Neural progenitor cell (in vitro differentiated cells): ENCODE measurements at regions not wholly inside any gene's neighbourhood (a gene's known extent, or its start where the extent isn't known, plus 50 kb on each side); places are given as distances from the start of the nearest gene placed in this dataset.
A peak's percentile ranks its signal among the peaks of the same experiment; 100 is the strongest.

ENCODE experiments used
- DNase-seq: peaks from one replicate; pipeline ENCODE4 v3.0.0-alpha.2; 2016; ENCODE audit warnings: low spot score
- H2AFZ ChIP-seq: fragments of 200-600 bp; sonication (generic); replicated peaks from 2 replicates; pipeline ENCODE4 v1.6.1; 2016; ENCODE audit warnings: antibody characterized with exemption
- H3F3A ChIP-seq: fragments of 200-600 bp; sonication (generic); 2 replicates; pipeline ENCODE4 v1.6.1; 2016; ENCODE audit warnings: antibody characterized with exemption, low read depth
- H3K27ac ChIP-seq: fragments of 200-600 bp; sonication (generic); 2 replicates; pipeline ENCODE4 v1.5.1; 2016; ENCODE audit warnings: mild to moderate bottlenecking
- H3K27me3 ChIP-seq: fragments of 200-600 bp; sonication (generic); 2 replicates; pipeline ENCODE4 v1.6.1; 2016; ENCODE audit warnings: mild to moderate bottlenecking, moderate library complexity
- H3K36me3 ChIP-seq: fragments of 200-600 bp; sonication (generic); 2 replicates; pipeline ENCODE4 v1.5.1; 2016
- H3K4me1 ChIP-seq: fragments of 200-600 bp; sonication (generic); 2 replicates; pipeline ENCODE4 v1.6.1; 2016; ENCODE audit warnings: mixed run types
- H3K4me2 ChIP-seq: fragments of 200-600 bp; sonication (generic); 2 replicates; pipeline ENCODE4 v1.6.1; 2016
- H3K4me3 ChIP-seq: fragments of 200-600 bp; sonication (generic); 2 replicates; pipeline ENCODE4 v1.5.1; 2016
- H3K79me2 ChIP-seq: fragments of 200-600 bp; sonication (generic); 2 replicates; pipeline ENCODE4 v1.6.1; 2016; ENCODE audit warnings: low read depth
- H3K9ac ChIP-seq: fragments of 200-600 bp; sonication (generic); 2 replicates; pipeline ENCODE4 v1.6.1; 2016
- H3K9me3 ChIP-seq: fragments of 200-600 bp; sonication (generic); 2 replicates; pipeline ENCODE4 v1.5.1; 2016; ENCODE audit warnings: low read depth
- H4K20me1 ChIP-seq: fragments of 200-600 bp; sonication (generic); 2 replicates; pipeline ENCODE4 v1.6.1; 2016; ENCODE audit warnings: low read depth
- H3K27ac Mint-ChIP-seq: 3 replicates; pipeline ENCODE4 v1.8.0; 2021; ENCODE audit warnings: mixed read lengths
- H3K27me3 Mint-ChIP-seq: 2 replicates; pipeline ENCODE4 v1.8.0; 2022; ENCODE audit warnings: low read depth, mild to moderate bottlenecking, inconsistent platforms, moderate library complexity, mixed read lengths; ENCODE audit not compliant: insufficient read depth
- H3K36me3 Mint-ChIP-seq: 3 replicates; pipeline ENCODE4 v1.8.0; 2021; ENCODE audit warnings: mixed read lengths
- H3K4me1 Mint-ChIP-seq: 3 replicates; pipeline ENCODE4 v1.8.0; 2021; ENCODE audit warnings: mixed read lengths
- H3K4me3 Mint-ChIP-seq: 3 replicates; pipeline ENCODE4 v1.8.0; 2021; ENCODE audit warnings: mild to moderate bottlenecking, moderate library complexity, mixed read lengths
- H3K9me3 Mint-ChIP-seq: 3 replicates; pipeline ENCODE4 v1.8.0; 2020; ENCODE audit warnings: mixed read lengths
- CTCF ChIP-seq: fragments of 200-600 bp; sonication (generic); IDR thresholded peaks from 2 replicates; pipeline ENCODE4 v1.5.1; 2017; ENCODE audit warnings: antibody characterized with exemption, mild to moderate bottlenecking
- EZH2 ChIP-seq: fragments of 200-600 bp; sonication (generic); IDR thresholded peaks from 2 replicates; pipeline ENCODE4 v1.6.1; 2017; ENCODE audit warnings: antibody characterized with exemption, mild to moderate bottlenecking, moderate library complexity
- EZH2phosphoT487 ChIP-seq: fragments of 200-600 bp; sonication (generic); IDR thresholded peaks from 2 replicates; pipeline ENCODE4 v1.6.1; 2017; ENCODE audit warnings: antibody characterized with exemption

GRCh38 chr9:86486891-86487837, 133.0 kb upstream of the TUT7 start:
- TF ChIP-seq CTCF (peak; percentile 77), EZH2 (no peak), EZH2phosphoT487 (no peak)
- no peak overlapping the region for H3K9ac ChIP-seq
- H3K27ac ChIP-seq: no peak overlapping the region
- peak; percentile 71 for DNase-seq
- no peak overlapping the region for H3K4me3 ChIP-seq
- H3K4me2 ChIP-seq: no peak overlapping the region
- H2AFZ ChIP-seq: no peak overlapping the region
- H3K79me2 ChIP-seq: no peaks in the 10 kb centered on the region
- no peaks in the 10 kb centered on the region for H4K20me1 ChIP-seq
- peaks cover 4% of the 10 kb centered on the region for H3K27me3 Mint-ChIP-seq
- H3K4me3 Mint-ChIP-seq: no peak overlapping the region
- H3K27ac Mint-ChIP-seq: peak overlapping the region; percentile 80
- no peaks in the 10 kb centered on the region for H3K4me1 ChIP-seq
- H3K9me3 ChIP-seq: no peaks in the 10 kb centered on the region
- no peaks in the 10 kb centered on the region for H3K36me3 ChIP-seq
- H3K36me3 Mint-ChIP-seq: peaks cover 2% of the 10 kb centered on the region
- no peaks in the 10 kb centered on the region for H3K27me3 ChIP-seq
- no peaks in the 10 kb centered on the region for H3K9me3 Mint-ChIP-seq
- H3F3A ChIP-seq: no peaks in the 10 kb centered on the region
- peaks cover 10% of the 10 kb centered on the region for H3K4me1 Mint-ChIP-seq

GRCh38 chr9:86485359-86485758, 131.1 kb upstream of the TUT7 start:
- Histone ChIP-seq H3K27ac (no peak overlapping the region), H3K4me1 (no peaks in the 10 kb centered on the region), H3K9me3 (no peaks in the 10 kb centered on the region), H3K4me2 (no peak overlapping the region), H3K27me3 (no peaks in the 10 kb centered on the region), H2AFZ (no peak overlapping the region), H3F3A (no peaks in the 10 kb centered on the region), H4K20me1 (no peaks in the 10 kb centered on the region), H3K36me3 (no peaks in the 10 kb centered on the region), H3K4me3 (no peak overlapping the region), H3K79me2 (no peaks in the 10 kb centered on the region), H3K9ac (no peak overlapping the region)
- H3K36me3 Mint-ChIP-seq: peaks cover 2% of the 10 kb centered on the region
- peaks cover 4% of the 10 kb centered on the region for H3K27me3 Mint-ChIP-seq
- peaks cover 10% of the 10 kb centered on the region for H3K4me1 Mint-ChIP-seq
- H3K27ac Mint-ChIP-seq: no peak overlapping the region
- no peak for DNase-seq
- H3K9me3 Mint-ChIP-seq: peaks cover 4% of the 10 kb centered on the region
- no peak overlapping the region for H3K4me3 Mint-ChIP-seq
- no peak for TF ChIP-seq EZH2phosphoT487
- TF ChIP-seq CTCF: no peak
- TF ChIP-seq EZH2: no peak

GRCh38 chr9:86483496-86483895, 129.3 kb upstream of the TUT7 start:
- no peak overlapping the region for H3K4me3 Mint-ChIP-seq
- H3K79me2 ChIP-seq: no peaks in the 10 kb centered on the region
- peaks cover 9% of the 10 kb centered on the region for H3K4me1 Mint-ChIP-seq
- no peak overlapping the region for H3K9ac ChIP-seq
- no peaks in the 10 kb centered on the region for H3F3A ChIP-seq
- peaks cover 2% of the 10 kb centered on the region for H3K36me3 Mint-ChIP-seq
- H3K27ac Mint-ChIP-seq: no peak overlapping the region
- no peak for TF ChIP-seq EZH2phosphoT487
- TF ChIP-seq EZH2: no peak
- no peak for TF ChIP-seq CTCF
- DNase-seq: no peak
- H3K9me3 ChIP-seq: no peaks in the 10 kb centered on the region
- H3K4me2 ChIP-seq: no peak overlapping the region
- H4K20me1 ChIP-seq: no peaks in the 10 kb centered on the region
- peaks cover 4% of the 10 kb centered on the region for H3K9me3 Mint-ChIP-seq
- H3K36me3 ChIP-seq: no peaks in the 10 kb centered on the region
- peaks cover 4% of the 10 kb centered on the region for H3K27me3 Mint-ChIP-seq
- H3K4me3 ChIP-seq: no peak overlapping the region
- no peaks in the 10 kb centered on the region for H3K27me3 ChIP-seq
- no peak overlapping the region for H2AFZ ChIP-seq
- no peaks in the 10 kb centered on the region for H3K4me1 ChIP-seq
- no peak overlapping the region for H3K27ac ChIP-seq
